ENCODE measurements at regions not wholly inside any gene's neighbourhood (a gene's known extent, or its start where the extent isn't known, plus 50 kb on each side); places are given as distances from the start of the nearest gene placed in this dataset.
"Not testable (repeated sequence)": the region's sequence is repeated elsewhere in the genome, so short reads cannot be mapped to it uniquely, and the experiment has no call there.

DNA sequence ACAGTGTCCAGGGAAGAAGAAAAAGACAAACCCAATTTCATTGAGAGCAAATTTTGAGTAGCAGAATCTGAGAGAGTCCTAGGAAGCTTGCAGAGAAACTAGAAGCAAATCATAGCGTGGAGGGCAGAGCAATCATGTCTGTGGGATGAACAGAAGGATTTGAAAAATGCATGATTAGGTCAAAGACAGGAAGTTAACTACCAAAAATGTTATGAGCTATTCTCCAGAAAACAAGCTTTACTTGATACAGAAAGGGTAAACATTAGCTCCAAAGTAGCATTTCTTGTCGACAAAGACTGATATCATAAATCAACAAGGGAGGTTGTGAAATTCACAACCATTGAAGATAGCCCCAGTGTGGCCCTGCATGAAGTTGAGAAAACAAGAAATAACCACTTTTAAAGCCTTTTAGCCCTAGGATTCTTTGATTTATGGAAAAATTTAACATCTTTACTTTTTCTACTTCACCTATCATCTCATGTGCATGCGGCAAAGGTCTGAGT, 97.7 kb upstream of the MEGF10 start:
- no peak overlapping the region for H3K4me3 ChIP-seq (replicated peaks in 1 of 2; ENCODE audit: low read depth in 2 of 2, low read length in 2 of 2)
- peak; percentile 16 to 31 for DNase-seq (ENCODE audit: low read depth in 2 of 2)
- TF ChIP-seq, protein P1, sequence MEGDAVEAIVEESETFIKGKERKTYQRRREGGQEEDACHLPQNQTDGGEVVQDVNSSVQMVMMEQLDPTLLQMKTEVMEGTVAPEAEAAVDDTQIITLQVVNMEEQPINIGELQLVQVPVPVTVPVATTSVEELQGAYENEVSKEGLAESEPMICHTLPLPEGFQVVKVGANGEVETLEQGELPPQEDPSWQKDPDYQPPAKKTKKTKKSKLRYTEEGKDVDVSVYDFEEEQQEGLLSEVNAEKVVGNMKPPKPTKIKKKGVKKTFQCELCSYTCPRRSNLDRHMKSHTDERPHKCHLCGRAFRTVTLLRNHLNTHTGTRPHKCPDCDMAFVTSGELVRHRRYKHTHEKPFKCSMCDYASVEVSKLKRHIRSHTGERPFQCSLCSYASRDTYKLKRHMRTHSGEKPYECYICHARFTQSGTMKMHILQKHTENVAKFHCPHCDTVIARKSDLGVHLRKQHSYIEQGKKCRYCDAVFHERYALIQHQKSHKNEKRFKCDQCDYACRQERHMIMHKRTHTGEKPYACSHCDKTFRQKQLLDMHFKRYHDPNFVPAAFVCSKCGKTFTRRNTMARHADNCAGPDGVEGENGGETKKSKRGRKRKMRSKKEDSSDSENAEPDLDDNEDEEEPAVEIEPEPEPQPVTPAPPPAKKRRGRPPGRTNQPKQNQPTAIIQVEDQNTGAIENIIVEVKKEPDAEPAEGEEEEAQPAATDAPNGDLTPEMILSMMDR (IDR thresholded peaks at IDR 0.05; ENCODE audit: low read depth, low read length), result no peak

DNA sequence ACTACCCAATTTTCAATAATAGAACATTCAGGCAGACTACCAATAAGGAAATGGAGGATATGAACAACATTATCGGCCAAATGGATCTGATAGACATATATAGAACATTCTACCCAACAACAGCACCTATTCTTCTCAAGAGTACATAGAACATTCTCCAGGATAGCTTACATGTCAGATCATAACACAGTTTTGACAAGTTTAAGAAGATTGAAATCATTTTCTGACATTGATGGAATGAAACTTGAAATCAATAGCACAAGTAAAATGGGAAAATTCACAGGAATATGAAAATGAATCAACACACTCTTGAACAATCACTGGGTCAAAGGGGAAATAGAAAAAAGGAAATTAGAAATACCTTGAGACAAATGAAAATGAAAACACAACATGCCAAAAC, 94.6 kb upstream of the MEGF10 start:
- no peak overlapping the region for H3K4me3 ChIP-seq (replicated peaks in 1 of 2; ENCODE audit: low read depth in 2 of 2, low read length in 2 of 2)
- DNase-seq (ENCODE audit: low read depth in 2 of 2), result no peak
- TF ChIP-seq, protein P1 (IDR thresholded peaks at IDR 0.05; ENCODE audit: low read depth, low read length), result no peak

DNA sequence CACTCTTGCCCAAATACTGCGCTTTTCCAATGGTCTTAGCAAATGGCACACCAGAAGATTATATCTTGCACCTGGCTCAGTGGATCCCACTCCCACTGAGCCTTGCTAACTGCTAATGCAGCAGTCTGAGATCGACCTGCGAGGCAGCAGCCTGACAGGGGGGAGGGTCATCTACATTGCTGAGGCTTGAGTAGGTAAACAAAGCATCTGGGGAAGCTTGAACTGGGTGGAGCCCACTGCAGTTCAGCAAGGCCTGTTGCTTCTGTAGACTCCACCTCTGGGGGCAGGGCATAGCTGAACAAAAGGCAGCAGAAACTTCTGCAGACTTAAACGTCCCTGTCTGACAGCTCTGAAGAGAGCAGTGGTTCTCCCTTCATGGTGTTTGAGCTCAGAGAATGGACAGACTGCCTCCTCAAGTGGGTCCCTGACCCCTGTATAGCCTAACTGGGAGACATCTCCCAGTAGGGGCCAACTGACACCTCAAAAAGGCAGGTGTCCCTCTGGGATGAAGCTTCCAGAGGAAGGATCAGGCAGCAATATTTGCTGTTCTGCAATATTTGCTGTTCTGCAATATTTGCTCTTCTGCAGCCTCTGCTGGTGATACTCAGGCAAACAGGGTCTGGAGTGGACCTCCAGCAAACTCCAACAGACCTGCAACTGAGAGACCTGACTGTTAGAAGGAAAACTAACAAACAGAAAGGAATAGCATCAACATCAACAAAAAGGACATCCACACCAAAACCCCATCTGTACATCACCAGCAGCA, 93.0 kb upstream of the MEGF10 start:
- DNase-seq (ENCODE audit: low read depth in 2 of 2); H3K4me3 ChIP-seq (replicated peaks in 1 of 2; ENCODE audit: low read depth in 2 of 2, low read length in 2 of 2): not testable (repeated sequence)

DNA sequence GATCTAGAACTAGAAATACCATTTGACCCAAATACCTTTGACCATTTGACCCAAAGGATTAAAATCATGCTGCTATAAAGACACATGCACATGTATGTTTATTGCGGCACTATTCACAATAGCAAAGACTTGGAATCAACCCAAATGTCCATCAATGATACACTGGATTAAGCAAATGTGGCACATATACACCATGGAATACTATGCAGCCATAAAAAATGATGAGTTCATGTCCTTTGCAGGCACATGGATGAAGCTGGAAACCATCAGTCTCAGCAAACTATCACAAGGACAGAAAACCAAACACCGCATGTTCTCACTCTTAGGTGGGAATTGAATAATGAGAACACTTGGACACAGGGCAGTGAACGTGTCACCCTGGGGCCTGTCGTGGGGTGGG, 87.9 kb upstream of the MEGF10 start:
- H3K4me3 ChIP-seq (replicated peaks in 1 of 2; ENCODE audit: low read depth in 2 of 2, low read length in 2 of 2), result not testable (repeated sequence)

DNA sequence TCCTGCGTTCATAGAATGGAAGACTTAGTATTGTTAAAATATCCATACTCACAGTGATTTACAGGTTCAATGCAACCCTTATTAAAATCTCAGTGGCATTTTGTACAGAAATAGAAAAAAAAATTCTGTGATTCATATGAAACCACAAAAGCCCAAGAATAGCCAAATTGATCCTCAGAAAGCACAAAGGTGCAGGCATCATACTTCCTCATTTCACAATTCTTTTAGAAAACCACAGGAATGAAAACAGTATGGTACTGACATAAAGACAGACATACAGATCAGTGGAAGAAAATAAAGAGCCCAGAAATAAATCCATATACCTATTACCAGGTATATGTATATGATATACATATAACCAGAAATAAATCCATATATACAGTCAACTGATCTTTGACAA, 86.8 kb upstream of the MEGF10 start:
- TF ChIP-seq, protein P1 (IDR thresholded peaks at IDR 0.05; ENCODE audit: low read depth, low read length), result no peak
- DNase-seq (ENCODE audit: low read depth in 2 of 2), result peak; percentile 42 to 88
- H3K4me3 ChIP-seq (replicated peaks in 1 of 2; ENCODE audit: low read depth in 2 of 2, low read length in 2 of 2), result no peak overlapping the region

More for the DNA sequence above, 87.9 kb upstream of the MEGF10 start:
- not testable (repeated sequence) for DNase-seq (ENCODE audit: low read depth in 2 of 2)

DNA sequence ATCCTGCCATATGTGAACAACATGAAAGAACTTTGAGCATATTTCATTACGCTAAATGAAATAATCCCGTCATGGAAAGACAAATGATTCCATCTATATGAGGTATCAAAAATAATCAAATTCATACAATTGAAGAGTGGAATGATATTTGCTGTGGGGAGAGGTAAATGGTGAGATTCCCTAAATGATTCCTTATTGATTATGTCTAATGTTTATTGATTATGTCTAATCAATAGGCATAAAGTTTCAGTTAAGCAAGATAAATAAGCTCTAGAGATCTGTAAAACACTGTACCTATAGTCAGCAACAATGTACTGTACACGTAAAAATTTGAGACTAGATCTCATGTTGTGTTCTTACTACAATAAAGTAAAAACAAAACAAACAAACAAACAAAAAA, 85.4 kb upstream of the MEGF10 start:
- TF ChIP-seq, protein P1 (IDR thresholded peaks at IDR 0.05; ENCODE audit: low read depth, low read length), result no peak
- H3K4me3 ChIP-seq (replicated peaks in 1 of 2; ENCODE audit: low read depth in 2 of 2, low read length in 2 of 2), result no peak overlapping the region
- DNase-seq (ENCODE audit: low read depth in 2 of 2), result no peak

DNA sequence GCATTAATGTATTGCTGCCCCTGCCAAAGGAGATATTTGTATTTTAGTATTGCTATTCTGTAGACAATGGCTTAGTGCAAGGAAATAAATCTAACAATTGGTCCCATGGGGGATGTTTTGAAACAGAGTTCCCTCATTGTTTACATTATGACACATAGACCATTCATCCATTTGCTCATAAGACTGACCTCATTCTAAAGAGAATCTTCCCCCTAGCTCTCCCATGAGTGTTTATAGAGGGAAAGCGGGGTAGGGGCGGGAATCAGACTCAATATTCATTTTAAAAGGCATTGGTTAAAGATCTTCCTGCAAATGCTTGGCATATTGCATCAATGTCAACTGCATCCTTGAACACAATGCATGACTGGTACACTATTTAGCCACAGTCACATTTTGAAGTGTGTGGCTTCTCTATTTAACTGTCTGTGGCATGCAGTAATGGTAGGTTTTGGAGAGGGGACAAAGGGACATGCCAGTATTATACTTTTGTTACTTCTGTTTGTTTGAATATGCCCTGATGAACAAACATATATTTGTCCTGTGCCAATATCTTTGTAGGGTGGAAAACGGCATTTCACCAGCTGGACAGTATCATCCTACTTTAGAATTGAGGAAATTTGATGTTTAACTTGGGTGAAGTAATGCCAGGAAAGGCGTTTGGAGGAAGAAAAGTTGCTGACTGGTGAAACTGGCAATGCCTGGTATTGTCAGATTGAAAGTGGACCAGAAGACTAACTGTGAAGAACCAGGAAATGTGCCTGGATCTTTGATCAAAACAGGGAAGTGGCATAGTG, 84.1 kb upstream of the MEGF10 start:
- DNase-seq (ENCODE audit: low read depth in 2 of 2), result peak; percentile 81 to 98
- TF ChIP-seq, protein P1 (IDR thresholded peaks at IDR 0.05; ENCODE audit: low read depth, low read length), result no peak
- no peak overlapping the region for H3K4me3 ChIP-seq (replicated peaks in 1 of 2; ENCODE audit: low read depth in 2 of 2, low read length in 2 of 2)
